Tibial nerve (tissue), 4 donors: ENCODE measurements at regions not wholly inside any gene's neighbourhood (a gene's known extent, or its start where the extent isn't known, plus 50 kb on each side); places are given as distances from the start of the nearest gene placed in this dataset.

Experiments
- DNase-seq, 2 donors: peaks; one replicate each; pipeline ENCODE4 v3.0.0-alpha.2; 2019; ENCODE audit warnings: low spot score in 2 of 2
- H3K27ac ChIP-seq, 4 donors: fragments of 200-600 bp; sonication (generic) in 3 of 4; one replicate each; pipeline ENCODE4 v1.5.1; 2017 to 2019; ENCODE audit warnings: mild to moderate bottlenecking in 1 of 4
- H3K27me3 ChIP-seq, 2 donors: fragments of 200-600 bp; sonication (generic) in 1 of 2; one replicate each; pipeline versions ENCODE4 v1.5.1 to v1.6.0; 2017 to 2019
- H3K36me3 ChIP-seq, 3 donors: fragments of 200-600 bp; sonication (generic); one replicate each; pipeline ENCODE4 v1.5.1; 2018 to 2019
- H3K4me1 ChIP-seq, 4 donors: fragments of 200-600 bp; sonication (generic) in 3 of 4; one replicate each; pipeline ENCODE4 v1.5.1; 2017 to 2019
- H3K4me3 ChIP-seq, 4 donors: fragments of 200-600 bp; sonication (generic) in 3 of 4; one replicate each; pipeline ENCODE4 v1.5.1; 2017 to 2019; ENCODE audit warnings: mild to moderate bottlenecking in 1 of 4, moderate library complexity in 1 of 4
- H3K9me3 ChIP-seq, 4 donors: fragments of 200-600 bp; sonication (generic) in 3 of 4; one replicate each; pipeline ENCODE4 v1.5.1; 2017 to 2019
- CTCF ChIP-seq, 5 experiments: fragments of 200-600 bp in 3 of 5; fragments of 450-650 bp in 2 of 5; sonication (generic) in 3 of 5; IDR thresholded peaks; one replicate each; pipeline ENCODE4 v1.5.1; 2016 to 2019; ENCODE audit warnings: antibody characterized with exemption in 5 of 5, mild to moderate bottlenecking in 3 of 5, moderate library complexity in 2 of 5
- EP300 ChIP-seq, 2 donors: sonication (generic); formaldehyde crosslinking; IDR thresholded peaks; one replicate each; pipeline ENCODE4 v1.6.1; 2017; ENCODE audit warnings: antibody characterized with exemption in 2 of 2, mild to moderate bottlenecking in 1 of 2
- POLR2A ChIP-seq, 2 donors: fragments of 450-650 bp; IDR thresholded peaks; one replicate each; pipeline ENCODE4 v1.6.1; 2017; ENCODE audit warnings: antibody characterized with exemption in 2 of 2, mild to moderate bottlenecking in 2 of 2, moderate library complexity in 2 of 2
- WGBS, 2 donors: methylation state at CpG; one replicate each; pipeline ENCODE4 v1.1.5; 2018; 5-methylcytosine and 5-hydroxymethylcytosine counted together

- H3K4me1 ChIP-seq, result peaks cover 0 to 11% (median 0%) of the 10 kb centered on the region in 4 donors
- WGBS, 2 donors, result 73 to 83% methylated on average over 2 of the region's 2 CpGs
- H3K27ac ChIP-seq, result no peak overlapping the region
- H3K27me3 ChIP-seq, result no peaks in the 10 kb centered on the region
- TF ChIP-seq CTCF (IDR thresholded peaks at IDR 0.05), result no peak
- no peak for TF ChIP-seq EP300 (IDR thresholded peaks at IDR 0.05)
- no peaks in the 10 kb centered on the region for H3K9me3 ChIP-seq
- H3K4me3 ChIP-seq, result no peak overlapping the region
- DNase-seq, result no peak
- H3K36me3 ChIP-seq, result no peaks in the 10 kb centered on the region
These were observed 467.2 kb downstream of the TTLL7 start for GRCh38 chr1:83531521-83532309.

- no peaks in the 10 kb centered on the region for H3K27me3 ChIP-seq
- no peak overlapping the region for H3K4me3 ChIP-seq
- no peak for DNase-seq
- no peaks in the 10 kb centered on the region for H3K9me3 ChIP-seq
- TF ChIP-seq EP300 (IDR thresholded peaks at IDR 0.05) (no peak), POLR2A (IDR thresholded peaks at IDR 0.05) (no peak), CTCF (IDR thresholded peaks at IDR 0.05) (no peak)
- H3K4me1 ChIP-seq, result peaks cover 0 to 11% (median 0%) of the 10 kb centered on the region in 4 donors
- WGBS, 2 donors, result 96% methylated on average over 8 of the region's 8 CpGs
- H3K36me3 ChIP-seq, result no peaks in the 10 kb centered on the region
- H3K27ac ChIP-seq, result no peak overlapping the region
These were observed 468.4 kb downstream of the TTLL7 start for GRCh38 chr1:83530506-83530905.

- H3K36me3 ChIP-seq, result no peaks in the 10 kb centered on the region
- no peak for TF ChIP-seq CTCF (IDR thresholded peaks at IDR 0.05)
- no peak for TF ChIP-seq POLR2A (IDR thresholded peaks at IDR 0.05)
- TF ChIP-seq EP300 (IDR thresholded peaks at IDR 0.05), result no peak
- no peaks in the 10 kb centered on the region for H3K27me3 ChIP-seq
- peaks cover 0 to 11% (median 0%) of the 10 kb centered on the region in 4 donors for H3K4me1 ChIP-seq
- no peak overlapping the region for H3K27ac ChIP-seq
- no peak for DNase-seq
- H3K4me3 ChIP-seq, result no peak overlapping the region
- H3K9me3 ChIP-seq, result no peaks in the 10 kb centered on the region
These were observed 470.9 kb downstream of the TTLL7 start for GRCh38 chr1:83527987-83528386.

- H3K36me3 ChIP-seq, result no peaks in the 10 kb centered on the region
- H3K27me3 ChIP-seq, result no peaks in the 10 kb centered on the region
- peaks cover 0 to 5% (median 0%) of the 10 kb centered on the region in 4 donors for H3K4me1 ChIP-seq
- 47 to 63% methylated on average over 1 of the region's 1 CpG for WGBS, 2 donors
- TF ChIP-seq POLR2A (IDR thresholded peaks at IDR 0.05) (no peak), CTCF (IDR thresholded peaks at IDR 0.05) (no peak), EP300 (IDR thresholded peaks at IDR 0.05) (no peak)
- DNase-seq, result no peak
- H3K27ac ChIP-seq, result no peak overlapping the region
- no peak overlapping the region for H3K4me3 ChIP-seq
- no peaks in the 10 kb centered on the region for H3K9me3 ChIP-seq
These were observed 478.1 kb downstream of the TTLL7 start for GRCh38 chr1:83520797-83521196.

GRCh38 chr1:83516369-83516768 is 482.6 kb downstream of the TTLL7 start:
- Histone ChIP-seq H3K27ac (no peak overlapping the region), H3K9me3 (no peaks in the 10 kb centered on the region), H3K4me3 (no peak overlapping the region), H3K36me3 (no peaks in the 10 kb centered on the region), H3K27me3 (no peaks in the 10 kb centered on the region), H3K4me1 (peaks cover 0 to 12% (median 0%) of the 10 kb centered on the region in 4 donors)
- 60 to 65% methylated on average over 2 of the region's 2 CpGs for WGBS, 2 donors
- DNase-seq, result no peak
- TF ChIP-seq CTCF (IDR thresholded peaks at IDR 0.05) (no peak), EP300 (IDR thresholded peaks at IDR 0.05) (no peak), POLR2A (IDR thresholded peaks at IDR 0.05) (no peak)
